GM12872 (cell line): ENCODE measurements at regions not wholly inside any gene's neighbourhood (a gene's known extent, or its start where the extent isn't known, plus 50 kb on each side); places are given as distances from the start of the nearest gene placed in this dataset.

Source experiments
- CTCF ChIP-seq: IDR thresholded peaks from 3 replicates; pipeline ENCODE4 v1.5.1; 2011; ENCODE audit warnings: low read depth, mild to moderate bottlenecking, low read length, moderate library complexity; ENCODE audit not compliant: insufficient read depth

- TF ChIP-seq CTCF: no peak
Observed at GRCh38 chr15:53128652-53129051, 338.5 kb upstream of the ONECUT1 start.

GRCh38 chr15:53126144-53126543, 336.0 kb upstream of the ONECUT1 start:
- no peak for TF ChIP-seq CTCF

GRCh38 chr15:53122818-53123217, 332.7 kb upstream of the ONECUT1 start:
- TF ChIP-seq CTCF: no peak

- no peak for TF ChIP-seq CTCF
Observed at GRCh38 chr15:53116169-53116568, 326.0 kb upstream of the ONECUT1 start.

GRCh38 chr15:53115563-53115962, 325.4 kb upstream of the ONECUT1 start:
- TF ChIP-seq CTCF: no peak

GRCh38 chr15:53114960-53115359, 324.8 kb upstream of the ONECUT1 start:
- no peak for TF ChIP-seq CTCF

GRCh38 chr15:53110999-53111398, 320.9 kb upstream of the ONECUT1 start:
- no peak for TF ChIP-seq CTCF

- TF ChIP-seq CTCF: no peak
Observed at GRCh38 chr15:53108319-53108718, 318.2 kb upstream of the ONECUT1 start.
